Fibroblast of lung (primary cell): ENCODE measurements at regions not wholly inside any gene's neighbourhood (a gene's known extent, or its start where the extent isn't known, plus 50 kb on each side); places are given as distances from the start of the nearest gene placed in this dataset.

ENCODE experiments used
- DNase-seq, 2 donors: peaks; one replicate each; pipeline versions ENCODE4 v3.0.0 to v3.0.0-alpha.2; 2010; ENCODE audit warnings: low read depth in 2 of 2
- H2AFZ ChIP-seq: 2 replicates; pipeline ENCODE4 v1.5.1; 2012; ENCODE audit warnings: low read length, control low read depth, inconsistent platforms
- H3K27ac ChIP-seq: 2 replicates; pipeline ENCODE4 v1.5.1; 2011; ENCODE audit warnings: low read length, control low read depth; ENCODE audit not compliant: insufficient read depth
- H3K27me3 ChIP-seq: 2 replicates; pipeline ENCODE4 v1.5.1; 2011; ENCODE audit warnings: mild to moderate bottlenecking, low read length; ENCODE audit not compliant: control insufficient read depth, insufficient read depth
- H3K36me3 ChIP-seq: 2 replicates; pipeline ENCODE4 v1.5.1; 2011; ENCODE audit warnings: low read length; ENCODE audit not compliant: control insufficient read depth, insufficient read depth
- H3K4me1 ChIP-seq: 2 replicates; pipeline ENCODE4 v1.5.1; 2011; ENCODE audit warnings: low read length; ENCODE audit not compliant: control insufficient read depth, insufficient read depth; ENCODE audit errors: extremely low read depth
- H3K4me2 ChIP-seq: 2 replicates; pipeline ENCODE4 v1.5.1; 2011; ENCODE audit warnings: low read length, control low read depth; ENCODE audit not compliant: insufficient read depth; ENCODE audit errors: extremely low read depth
- H3K4me3 ChIP-seq, 4 experiments: fragments of 200-600 bp in 1 of 4; sonication (generic) in 1 of 4; replicated peaks in 1 of 4; 2 replicates each; pipeline ENCODE4 v1.5.1; 2011 to 2016; ENCODE audit warnings: low read length in 4 of 4, low read depth in 3 of 4, mild to moderate bottlenecking in 3 of 4, control low read depth in 2 of 4, inconsistent platforms in 1 of 4, mixed read lengths in 1 of 4; ENCODE audit not compliant: insufficient read depth in 1 of 4; ENCODE audit errors: control extremely low read depth in 1 of 4
- H3K79me2 ChIP-seq: 2 replicates; pipeline ENCODE4 v1.5.1; 2012; ENCODE audit warnings: mild to moderate bottlenecking, low read length, inconsistent platforms; ENCODE audit not compliant: control insufficient read depth, insufficient read depth
- H3K9ac ChIP-seq: 2 replicates; pipeline ENCODE4 v1.5.1; 2011; ENCODE audit warnings: mild to moderate bottlenecking, low read length, control low read depth; ENCODE audit not compliant: insufficient read depth
- H3K9me3 ChIP-seq: 2 replicates; pipeline ENCODE4 v1.5.1; 2012; ENCODE audit warnings: low read depth, low read length; ENCODE audit not compliant: control insufficient read depth, insufficient read depth
- H4K20me1 ChIP-seq: 2 replicates; pipeline ENCODE4 v1.5.1; 2011; ENCODE audit warnings: low read length; ENCODE audit not compliant: control insufficient read depth, insufficient read depth; ENCODE audit errors: extremely low read depth
- CTCF ChIP-seq, 2 donors: IDR thresholded peaks in 1 of 2; conservative IDR thresholded peaks in 1 of 2; 1 replicate in 1 of 2; 2 replicates in 1 of 2; pipeline ENCODE4 v1.5.1; 2011 to 2012; ENCODE audit warnings: low read length in 2 of 2, control low read depth in 1 of 2, inconsistent platforms in 1 of 2, low read depth in 1 of 2, mild to moderate bottlenecking in 1 of 2
- EZH2 ChIP-seq: IDR thresholded peaks from 2 replicates; pipeline ENCODE4 v1.5.1; 2012; ENCODE audit warnings: low read length, control low read depth, mild to moderate bottlenecking; ENCODE audit errors: missing control alignments

GRCh38 chr11:112797092-112797491, 164.1 kb upstream of the NCAM1 start:
- DNase-seq: peak in 1 of 2 donors; percentile 22
- Histone ChIP-seq H4K20me1 (no peaks in the 10 kb centered on the region), H3K4me2 (no peak overlapping the region), H3K4me3 (no peak overlapping the region), H3K27ac (no peak overlapping the region), H3K9me3 (no peaks in the 10 kb centered on the region), H3K9ac (no peak overlapping the region), H3K27me3 (no peaks in the 10 kb centered on the region), H3K36me3 (no peaks in the 10 kb centered on the region), H2AFZ (no peak overlapping the region), H3K4me1 (no peaks in the 10 kb centered on the region), H3K79me2 (no peaks in the 10 kb centered on the region)
- TF ChIP-seq CTCF (conservative IDR thresholded peaks at IDR 0.05 in 1 of 2, IDR thresholded peaks at IDR 0.05 in 1 of 2; ENCODE audit: low read depth in 1 of 2, low read length in 2 of 2) (no peak), EZH2 (no peak)

GRCh38 chr11:112797648-112798293, 163.4 kb upstream of the NCAM1 start:
- peak; percentile 11 to 40 for DNase-seq
- no peaks in the 10 kb centered on the region for H3K79me2 ChIP-seq
- H2AFZ ChIP-seq: no peak overlapping the region
- H3K4me3 ChIP-seq: no peak overlapping the region
- no peaks in the 10 kb centered on the region for H4K20me1 ChIP-seq
- no peak overlapping the region for H3K9ac ChIP-seq
- H3K36me3 ChIP-seq: no peaks in the 10 kb centered on the region
- H3K9me3 ChIP-seq: no peaks in the 10 kb centered on the region
- H3K27me3 ChIP-seq: no peaks in the 10 kb centered on the region
- no peak overlapping the region for H3K27ac ChIP-seq
- H3K4me2 ChIP-seq: no peak overlapping the region
- TF ChIP-seq CTCF (conservative IDR thresholded peaks at IDR 0.05 in 1 of 2, IDR thresholded peaks at IDR 0.05 in 1 of 2; ENCODE audit: low read depth in 1 of 2, low read length in 2 of 2) (peak; percentile 3 to 46), EZH2 (no peak)
- H3K4me1 ChIP-seq: no peaks in the 10 kb centered on the region

- Histone ChIP-seq H3K4me1 (no peaks in the 10 kb centered on the region), H3K9me3 (no peaks in the 10 kb centered on the region), H3K4me3 (no peak overlapping the region), H3K27me3 (no peaks in the 10 kb centered on the region), H3K27ac (no peak overlapping the region), H3K4me2 (no peak overlapping the region), H3K36me3 (no peaks in the 10 kb centered on the region), H2AFZ (no peak overlapping the region), H3K9ac (no peak overlapping the region), H4K20me1 (no peaks in the 10 kb centered on the region), H3K79me2 (no peaks in the 10 kb centered on the region)
- TF ChIP-seq EZH2: no peak
- TF ChIP-seq CTCF (conservative IDR thresholded peaks at IDR 0.05 in 1 of 2, IDR thresholded peaks at IDR 0.05 in 1 of 2; ENCODE audit: low read depth in 1 of 2, low read length in 2 of 2): no peak
- no peak for DNase-seq
These were observed 160.0 kb upstream of the NCAM1 start for GRCh38 chr11:112801025-112801816.
